ENCODE measurements at regions not wholly inside any gene's neighbourhood (a gene's known extent, or its start where the extent isn't known, plus 50 kb on each side); places are given as distances from the start of the nearest gene placed in this dataset.

DNA sequence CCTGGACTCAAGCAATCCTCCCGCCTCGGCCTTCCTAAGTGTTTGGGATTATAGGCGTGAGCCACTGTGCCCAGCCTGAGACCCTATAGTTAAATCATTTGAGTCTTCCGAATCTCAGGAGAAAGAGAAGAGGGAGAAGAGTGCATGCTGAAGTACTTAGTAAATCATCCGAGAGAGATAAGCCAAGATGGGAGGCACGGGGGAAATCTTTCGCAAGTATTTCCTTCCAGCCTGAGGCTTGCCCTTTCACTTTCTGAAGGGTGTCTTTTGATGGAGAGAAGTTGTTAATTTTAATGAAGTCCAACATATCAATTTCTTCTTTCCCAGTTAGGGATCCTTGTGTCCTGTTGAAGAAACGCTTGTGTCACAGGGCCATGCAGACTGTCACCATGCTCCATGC lies 97.1 kb upstream of the SLC6A6 start:
- peaks cover 0 to 12% of the 10 kb centered on the region in 2 donors for H3K4me1 ChIP-seq (replicated peaks in 1 of 2)
- H3K27ac ChIP-seq = no peak overlapping the region
- no peak for DNase-seq
- no peak overlapping the region for H3K4me3 ChIP-seq
- no peak for TF ChIP-seq POLR2A (IDR thresholded peaks at IDR 0.05)
- TF ChIP-seq, protein P1, sequence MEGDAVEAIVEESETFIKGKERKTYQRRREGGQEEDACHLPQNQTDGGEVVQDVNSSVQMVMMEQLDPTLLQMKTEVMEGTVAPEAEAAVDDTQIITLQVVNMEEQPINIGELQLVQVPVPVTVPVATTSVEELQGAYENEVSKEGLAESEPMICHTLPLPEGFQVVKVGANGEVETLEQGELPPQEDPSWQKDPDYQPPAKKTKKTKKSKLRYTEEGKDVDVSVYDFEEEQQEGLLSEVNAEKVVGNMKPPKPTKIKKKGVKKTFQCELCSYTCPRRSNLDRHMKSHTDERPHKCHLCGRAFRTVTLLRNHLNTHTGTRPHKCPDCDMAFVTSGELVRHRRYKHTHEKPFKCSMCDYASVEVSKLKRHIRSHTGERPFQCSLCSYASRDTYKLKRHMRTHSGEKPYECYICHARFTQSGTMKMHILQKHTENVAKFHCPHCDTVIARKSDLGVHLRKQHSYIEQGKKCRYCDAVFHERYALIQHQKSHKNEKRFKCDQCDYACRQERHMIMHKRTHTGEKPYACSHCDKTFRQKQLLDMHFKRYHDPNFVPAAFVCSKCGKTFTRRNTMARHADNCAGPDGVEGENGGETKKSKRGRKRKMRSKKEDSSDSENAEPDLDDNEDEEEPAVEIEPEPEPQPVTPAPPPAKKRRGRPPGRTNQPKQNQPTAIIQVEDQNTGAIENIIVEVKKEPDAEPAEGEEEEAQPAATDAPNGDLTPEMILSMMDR (IDR thresholded peaks at IDR 0.05) = no peak
- no peaks in the 10 kb centered on the region for H3K9me3 ChIP-seq (replicated peaks in 1 of 3)
- intact Hi-C loops (cut with DNase I) = no loop called here
- 54 to 66% (median 62%) methylated on average over 8 of the region's 8 CpGs for WGBS, 4 donors
- H3K36me3 ChIP-seq (replicated peaks in 1 of 2) = no peaks in the 10 kb centered on the region
- no peaks in the 10 kb centered on the region for H3K27me3 ChIP-seq

DNA sequence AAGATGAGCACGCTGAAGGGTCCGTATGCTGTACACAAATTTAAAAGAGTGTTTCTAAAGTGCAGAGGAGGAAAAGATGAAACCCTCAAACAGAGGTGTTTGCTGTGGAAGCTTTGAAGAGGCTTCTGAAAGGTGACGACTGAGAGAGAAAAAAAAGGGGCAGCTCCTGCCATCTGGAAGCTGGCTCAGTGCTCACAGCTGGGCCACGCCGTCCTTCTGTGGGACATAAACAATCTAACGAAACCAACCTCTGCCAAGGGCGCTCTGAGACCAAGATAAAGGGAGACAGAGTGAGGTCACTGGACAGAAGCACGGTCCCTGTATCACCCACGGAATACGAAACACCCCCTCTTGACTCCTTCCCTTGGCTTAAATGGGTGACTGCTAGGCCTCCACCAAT lies 96.3 kb upstream of the SLC6A6 start:
- peak in 2 of 7 donors; percentile 35 to 39 for DNase-seq

DNA sequence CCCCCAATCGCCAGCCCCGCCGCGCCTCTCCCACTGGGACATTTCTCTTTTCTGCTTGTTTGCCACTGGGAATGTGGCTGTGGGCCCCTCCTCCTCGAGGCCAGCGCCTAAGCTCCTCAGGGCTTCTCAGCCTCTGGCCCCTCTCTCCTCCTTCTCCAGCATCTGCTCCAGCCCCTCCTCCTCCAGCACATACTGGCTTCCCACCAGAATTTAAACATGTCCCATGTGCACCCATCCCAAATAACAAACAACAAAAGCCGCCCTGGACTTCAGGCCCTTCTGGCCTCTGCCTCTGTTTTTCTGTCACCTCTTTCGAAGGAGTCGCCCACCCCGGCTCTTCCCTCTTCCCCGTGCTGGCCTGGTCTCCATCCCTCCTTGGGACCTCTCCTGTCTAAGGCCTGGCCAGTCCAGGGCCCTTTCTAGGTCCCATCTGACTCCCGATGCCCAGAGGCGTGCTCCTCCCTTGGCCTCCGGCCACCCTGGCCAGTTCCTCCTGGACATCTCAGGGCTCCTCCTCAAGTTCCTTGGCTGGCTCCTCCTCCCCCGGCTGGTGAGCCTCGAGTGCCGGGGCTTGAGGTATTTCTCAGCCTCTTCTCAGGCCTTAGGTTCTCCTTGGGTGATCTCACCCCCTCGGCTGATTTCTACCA lies 94.6 kb upstream of the SLC6A6 start:
- intact Hi-C loops (cut with DNase I) = no loop called here
- Histone ChIP-seq H3K27me3 (no peaks in the 10 kb centered on the region), H3K36me3 (replicated peaks in 1 of 2) (no peaks in the 10 kb centered on the region), H3K4me3 (no peak overlapping the region), H3K9me3 (replicated peaks in 1 of 3) (no peaks in the 10 kb centered on the region), H3K4me1 (replicated peaks in 1 of 2) (peaks cover 0 to 12% of the 10 kb centered on the region in 2 donors), H3K27ac (no peak overlapping the region)
- DNase-seq = no peak
- TF ChIP-seq, protein P1 (IDR thresholded peaks at IDR 0.05) = no peak
- TF ChIP-seq POLR2A (IDR thresholded peaks at IDR 0.05) = no peak
- WGBS, 4 donors = 83 to 87% (median 86%) methylated on average over 18 of the region's 18 CpGs

More for the DNA sequence above, 96.3 kb upstream of the SLC6A6 start:
- Histone ChIP-seq H3K36me3 (replicated peaks in 1 of 2) (no peaks in the 10 kb centered on the region), H3K9me3 (replicated peaks in 1 of 3) (no peaks in the 10 kb centered on the region), H3K27me3 (no peaks in the 10 kb centered on the region), H3K4me3 (no peak overlapping the region), H3K27ac (no peak overlapping the region), H3K4me1 (replicated peaks in 1 of 2) (peaks cover 0 to 12% of the 10 kb centered on the region in 2 donors)
- intact Hi-C loops (cut with DNase I) = no loop called here
- no peak for TF ChIP-seq POLR2A (IDR thresholded peaks at IDR 0.05)
- TF ChIP-seq, protein P1 (IDR thresholded peaks at IDR 0.05) = no peak
- WGBS, 4 donors = 81 to 90% (median 87%) methylated on average over 10 of the region's 10 CpGs

DNA sequence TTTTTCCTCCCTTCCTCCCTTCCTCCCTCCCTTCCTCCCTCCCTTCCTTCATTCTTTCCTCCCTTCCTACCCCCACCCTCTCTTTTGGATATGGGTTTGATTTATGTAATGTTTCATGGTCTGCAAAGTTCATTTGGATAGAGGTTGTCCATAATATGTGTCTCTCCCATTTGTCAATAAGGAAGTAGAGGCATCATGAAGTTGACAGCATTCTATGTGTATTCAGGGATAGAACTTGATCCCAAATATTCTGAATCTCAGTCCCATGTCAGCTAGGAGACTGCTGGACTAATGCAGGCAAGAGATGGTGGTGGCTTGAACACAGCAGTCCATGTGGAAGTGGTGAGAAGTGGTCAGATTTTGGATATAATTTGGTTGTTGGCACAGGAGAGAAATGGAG lies 90.7 kb upstream of the SLC6A6 start:
- Histone ChIP-seq H3K27me3 (no peaks in the 10 kb centered on the region), H3K36me3 (replicated peaks in 1 of 2) (no peaks in the 10 kb centered on the region), H3K4me1 (replicated peaks in 1 of 2) (no peaks in the 10 kb centered on the region), H3K27ac (no peak overlapping the region), H3K4me3 (no peak overlapping the region), H3K9me3 (replicated peaks in 1 of 3) (no peaks in the 10 kb centered on the region)
- intact Hi-C loops (cut with DNase I) = no loop called here
- TF ChIP-seq, protein P1 (IDR thresholded peaks at IDR 0.05) = no peak
- no peak for DNase-seq
